ENCODE measurements at regions not wholly inside any gene's neighbourhood (a gene's known extent, or its start where the extent isn't known, plus 50 kb on each side); places are given as distances from the start of the nearest gene placed in this dataset.

DNA sequence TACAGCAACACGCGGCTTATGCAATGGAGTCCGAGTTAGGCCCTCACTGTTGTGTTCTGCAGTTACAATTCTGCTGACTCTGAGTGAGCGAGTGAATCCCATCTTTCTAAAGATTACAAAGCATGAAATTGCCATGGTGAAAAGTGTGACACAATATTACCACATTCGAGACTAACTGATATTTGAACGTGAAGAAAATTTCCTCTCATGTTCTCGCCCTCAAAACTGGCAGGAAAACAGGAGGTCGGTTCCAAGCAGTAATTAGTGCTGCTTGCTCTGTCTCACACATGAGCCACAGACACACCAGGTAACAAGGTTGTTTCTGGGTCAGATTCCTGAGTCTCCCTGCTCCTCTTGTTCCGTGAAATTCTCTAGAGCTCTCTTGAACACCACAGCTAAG lies 93.7 kb upstream of the RIOK3 start:
- TF ChIP-seq RAD21 (IDR thresholded peaks at IDR 0.05; ENCODE audit: low read length) (no peak), POLR2A (IDR thresholded peaks at IDR 0.05; ENCODE audit: low read depth, low read length) (no peak)
- TF ChIP-seq, protein P1, sequence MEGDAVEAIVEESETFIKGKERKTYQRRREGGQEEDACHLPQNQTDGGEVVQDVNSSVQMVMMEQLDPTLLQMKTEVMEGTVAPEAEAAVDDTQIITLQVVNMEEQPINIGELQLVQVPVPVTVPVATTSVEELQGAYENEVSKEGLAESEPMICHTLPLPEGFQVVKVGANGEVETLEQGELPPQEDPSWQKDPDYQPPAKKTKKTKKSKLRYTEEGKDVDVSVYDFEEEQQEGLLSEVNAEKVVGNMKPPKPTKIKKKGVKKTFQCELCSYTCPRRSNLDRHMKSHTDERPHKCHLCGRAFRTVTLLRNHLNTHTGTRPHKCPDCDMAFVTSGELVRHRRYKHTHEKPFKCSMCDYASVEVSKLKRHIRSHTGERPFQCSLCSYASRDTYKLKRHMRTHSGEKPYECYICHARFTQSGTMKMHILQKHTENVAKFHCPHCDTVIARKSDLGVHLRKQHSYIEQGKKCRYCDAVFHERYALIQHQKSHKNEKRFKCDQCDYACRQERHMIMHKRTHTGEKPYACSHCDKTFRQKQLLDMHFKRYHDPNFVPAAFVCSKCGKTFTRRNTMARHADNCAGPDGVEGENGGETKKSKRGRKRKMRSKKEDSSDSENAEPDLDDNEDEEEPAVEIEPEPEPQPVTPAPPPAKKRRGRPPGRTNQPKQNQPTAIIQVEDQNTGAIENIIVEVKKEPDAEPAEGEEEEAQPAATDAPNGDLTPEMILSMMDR (conservative IDR thresholded peaks at IDR 0.05; ENCODE audit: low read depth, low read length) = no peak

All from IMR-90 (cell line).